ENCODE measurements at regions not wholly inside any gene's neighbourhood (a gene's known extent, or its start where the extent isn't known, plus 50 kb on each side); places are given as distances from the start of the nearest gene placed in this dataset.

- Mint-ChIP-seq H3K9me3 (no peaks in the 10 kb centered on the region), H3K4me3 (no peak overlapping the region), H3K4me1 (no peaks in the 10 kb centered on the region), H3K27me3 (ENCODE audit: low read depth) (no peaks in the 10 kb centered on the region), H3K36me3 (ENCODE audit: insufficient read depth in 1 of 3, low read depth in 3 of 3) (no peaks in the 10 kb centered on the region), H3K27ac (no peak overlapping the region)
- no peak overlapping the region for H2BK5ac ChIP-seq (ENCODE audit: insufficient read length, low read length)
- H3K4me1 ChIP-seq (ENCODE audit: insufficient read depth, low read length) = no peaks in the 10 kb centered on the region
- H3K14ac ChIP-seq (ENCODE audit: insufficient read depth, low read length) = no peak overlapping the region
- H2BK12ac ChIP-seq (ENCODE audit: insufficient read length, low read depth, low read length) = no peak overlapping the region
- WGBS (ENCODE audit: extremely low coverage, insufficient read length, low lambda C conversion rate) = no CpG with 5 or more reads among the region's 4 CpGs
- H3K23me2 ChIP-seq (ENCODE audit: insufficient read length, low read depth, low read length, poor library complexity, severe bottlenecking) = no peaks in the 10 kb centered on the region
- H3K27me3 ChIP-seq (ENCODE audit: insufficient read depth, low read length) = no peaks in the 10 kb centered on the region
- H3K9me3 ChIP-seq (ENCODE audit: control insufficient read depth, low read depth, low read length) = no peaks in the 10 kb centered on the region
- no peak overlapping the region for H2AK5ac ChIP-seq (ENCODE audit: insufficient read length, low read length)
- no peak overlapping the region for H2BK20ac ChIP-seq (ENCODE audit: low read depth, low read length, poor library complexity, severe bottlenecking)
- TF ChIP-seq CTCF (conservative IDR thresholded peaks at IDR 0.05) = no peak
- no peaks in the 10 kb centered on the region for H3K79me2 ChIP-seq (ENCODE audit: insufficient read depth, low read length)
- H3K18ac ChIP-seq (ENCODE audit: insufficient read length, low read depth, low read length) = no peak overlapping the region
- no peak for DNase-seq
- H2BK120ac ChIP-seq (ENCODE audit: low read depth, low read length, poor library complexity, severe bottlenecking) = no peak overlapping the region
- no peak overlapping the region for H3K23ac ChIP-seq (ENCODE audit: insufficient read length, low read depth, low read length)
- H3K27ac ChIP-seq (ENCODE audit: insufficient read length, low read depth, low read length) = no peak overlapping the region
- no peak overlapping the region for H3K4me2 ChIP-seq (ENCODE audit: insufficient read depth, insufficient read length, low read length)
- no peak overlapping the region for H4K8ac ChIP-seq (replicated peaks; ENCODE audit: insufficient read length, low read depth, low read length)
- no peak overlapping the region for H4K91ac ChIP-seq (ENCODE audit: insufficient read length, low read depth, low read length)
- H3K9ac ChIP-seq (ENCODE audit: extremely low read depth, insufficient read length, low read length) = no peak overlapping the region
- no peak overlapping the region for H3T11ph ChIP-seq (ENCODE audit: low read length)
- H2BK15ac ChIP-seq (ENCODE audit: low read depth, low read length) = no peak overlapping the region
- H2AFZ ChIP-seq (ENCODE audit: low read length) = no peak overlapping the region
- H4K20me1 ChIP-seq (ENCODE audit: control insufficient read depth, insufficient read depth, insufficient read length) = no peaks in the 10 kb centered on the region
- no peak overlapping the region for H4K5ac ChIP-seq (ENCODE audit: insufficient read length, low read depth, low read length)
- no peaks in the 10 kb centered on the region for H3K79me1 ChIP-seq (ENCODE audit: insufficient read depth, low read depth, low read length, poor library complexity, severe bottlenecking)
- H3K4ac ChIP-seq (ENCODE audit: low read depth, low read length) = no peak overlapping the region
- no peak overlapping the region for H3K56ac ChIP-seq (ENCODE audit: insufficient read length, low read depth, low read length)
These were observed 118.4 kb upstream of the NR3C1 start for GRCh38 chr5:143521846-143522400.

Measured in H9 (cell line).